NCI-H2171 (cell line): ENCODE measurements at regions not wholly inside any gene's neighbourhood (a gene's known extent, or its start where the extent isn't known, plus 50 kb on each side); places are given as distances from the start of the nearest gene placed in this dataset.

ENCODE experiments used
- DNase-seq: peaks from one replicate; lab custom pipeline; 2025; lab: John Stamatoyannopoulos, UW

DNA sequence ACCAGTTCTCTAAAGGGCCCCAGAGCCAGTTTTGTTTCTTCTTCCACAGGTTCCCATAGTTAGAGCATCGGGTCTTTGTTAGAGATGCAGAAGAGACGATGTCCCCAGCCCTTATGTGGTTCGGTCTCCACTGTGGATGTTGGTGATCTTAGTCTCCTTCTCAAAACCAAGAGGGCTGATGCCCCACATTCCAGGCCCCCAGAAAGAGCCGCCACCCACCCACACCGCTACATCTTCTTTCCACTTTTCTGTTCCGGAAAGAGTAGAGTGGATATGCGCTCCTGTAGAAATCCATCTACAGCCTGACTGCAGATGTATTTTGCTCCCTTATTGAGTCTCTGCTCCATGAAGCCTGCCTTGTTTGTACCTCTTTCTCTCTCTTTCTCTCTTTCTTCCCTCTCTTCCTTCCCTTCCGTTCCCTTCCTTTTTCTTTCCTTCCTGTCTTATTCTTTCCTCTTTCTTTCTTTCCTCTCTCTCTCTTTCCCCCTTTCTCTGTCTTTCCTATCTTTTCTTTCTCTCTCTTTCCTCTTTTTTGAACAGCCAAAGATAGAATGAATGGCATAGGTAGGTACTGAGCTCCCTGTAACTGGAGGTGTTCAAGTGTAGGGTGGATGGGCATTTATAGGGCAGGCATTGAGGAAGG lies 224.3 kb downstream of the SEC14L1 start:
- no peak for DNase-seq

DNA sequence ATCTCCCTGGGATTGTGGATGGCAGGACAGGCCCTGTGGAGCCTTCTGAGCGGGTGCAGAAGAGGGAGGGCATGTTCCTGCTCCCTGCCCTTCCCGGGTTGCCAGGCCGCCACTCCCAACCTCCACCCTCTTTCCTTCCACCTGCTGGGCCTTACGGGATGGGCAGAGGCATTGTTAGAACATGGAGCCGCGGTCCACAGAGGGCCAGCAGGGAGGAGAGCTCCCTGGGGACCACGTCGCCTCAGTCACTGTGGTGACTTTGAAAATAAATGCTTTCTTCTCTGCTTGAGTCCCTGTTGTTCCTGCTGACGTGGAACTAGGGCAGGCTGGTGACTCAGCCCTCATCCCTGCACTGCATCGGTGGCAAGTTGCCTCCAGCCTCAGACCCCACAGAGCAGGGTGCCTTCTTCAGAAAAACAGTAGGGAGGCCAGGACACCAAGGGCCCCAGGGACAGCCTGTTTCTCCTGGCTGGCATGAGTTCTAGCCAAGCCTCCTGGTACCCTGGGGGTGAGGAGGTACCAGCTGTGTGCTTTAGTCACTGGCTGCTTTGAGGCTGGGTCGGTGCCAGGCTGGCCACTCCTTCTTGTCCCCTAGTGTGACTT lies 224.9 kb downstream of the SEC14L1 start:
- no peak for DNase-seq

GRCh38 chr17:77366206-77366557 lies 225.4 kb downstream of the SEC14L1 start:
- peak; percentile 63 for DNase-seq

- peak; percentile 63 for DNase-seq
Observed at GRCh38 chr17:77366558-77367245, 225.9 kb downstream of the SEC14L1 start.

- DNase-seq: no peak
Observed at GRCh38 chr17:77369544-77369971, 228.8 kb downstream of the SEC14L1 start.

DNA sequence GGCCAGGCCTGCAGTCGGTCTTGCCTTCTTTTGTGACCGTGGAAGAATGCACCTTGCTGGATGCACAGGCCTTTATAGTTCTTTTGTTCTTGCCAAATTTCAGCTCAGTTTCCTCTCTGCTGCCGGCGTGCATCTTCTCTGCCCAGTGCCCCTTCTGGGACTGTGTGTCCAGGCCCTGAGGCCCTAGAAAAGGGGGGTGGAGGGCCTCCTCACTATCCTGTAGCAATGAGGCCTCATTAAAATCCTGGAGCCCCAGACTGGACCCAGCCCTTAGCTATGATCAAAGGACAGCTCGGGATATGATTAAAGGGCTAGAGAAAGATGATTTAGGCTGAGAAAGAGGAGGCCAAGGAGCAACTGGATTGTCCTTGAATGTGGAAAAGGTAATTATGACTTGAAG lies 229.8 kb downstream of the SEC14L1 start:
- no peak for DNase-seq

- no peak for DNase-seq
Observed at GRCh38 chr17:77371117-77371887, 230.5 kb downstream of the SEC14L1 start.

GRCh38 chr17:77371888-77372443 lies 231.2 kb downstream of the SEC14L1 start:
- DNase-seq: no peak

- peak; percentile 72 for DNase-seq
Observed at GRCh38 chr17:77372444-77373298, 231.9 kb downstream of the SEC14L1 start.

DNA sequence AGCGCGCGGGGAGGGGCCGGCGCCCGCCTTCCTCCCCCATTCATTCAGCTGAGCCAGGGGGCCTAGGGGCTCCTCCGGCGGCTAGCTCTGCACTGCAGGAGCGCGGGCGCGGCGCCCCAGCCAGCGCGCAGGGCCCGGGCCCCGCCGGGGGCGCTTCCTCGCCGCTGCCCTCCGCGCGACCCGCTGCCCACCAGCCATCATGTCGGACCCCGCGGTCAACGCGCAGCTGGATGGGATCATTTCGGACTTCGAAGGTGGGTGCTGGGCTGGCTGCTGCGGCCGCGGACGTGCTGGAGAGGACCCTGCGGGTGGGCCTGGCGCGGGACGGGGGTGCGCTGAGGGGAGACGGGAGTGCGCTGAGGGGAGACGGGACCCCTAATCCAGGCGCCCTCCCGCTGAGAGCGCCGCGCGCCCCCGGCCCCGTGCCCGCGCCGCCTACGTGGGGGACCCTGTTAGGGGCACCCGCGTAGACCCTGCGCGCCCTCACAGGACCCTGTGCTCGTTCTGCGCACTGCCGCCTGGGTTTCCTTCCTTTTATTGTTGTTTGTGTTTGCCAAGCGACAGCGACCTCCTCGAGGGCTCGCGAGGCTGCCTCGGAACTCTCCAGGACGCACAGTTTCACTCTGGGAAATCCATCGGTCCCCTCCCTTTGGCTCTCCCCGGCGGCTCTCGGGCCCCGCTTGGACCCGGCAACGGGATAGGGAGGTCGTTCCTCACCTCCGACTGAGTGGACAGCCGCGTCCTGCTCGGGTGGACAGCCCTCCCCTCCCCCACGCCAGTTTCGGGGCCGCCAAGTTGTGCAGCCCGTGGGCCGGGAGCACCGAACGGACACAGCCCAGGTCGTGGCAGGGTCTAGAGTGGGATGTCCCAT lies 232.8 kb downstream of the SEC14L1 start:
- peak; percentile 21 for DNase-seq

GRCh38 chr17:77374170-77374936 lies 233.6 kb downstream of the SEC14L1 start:
- peak; percentile 74 for DNase-seq

DNA sequence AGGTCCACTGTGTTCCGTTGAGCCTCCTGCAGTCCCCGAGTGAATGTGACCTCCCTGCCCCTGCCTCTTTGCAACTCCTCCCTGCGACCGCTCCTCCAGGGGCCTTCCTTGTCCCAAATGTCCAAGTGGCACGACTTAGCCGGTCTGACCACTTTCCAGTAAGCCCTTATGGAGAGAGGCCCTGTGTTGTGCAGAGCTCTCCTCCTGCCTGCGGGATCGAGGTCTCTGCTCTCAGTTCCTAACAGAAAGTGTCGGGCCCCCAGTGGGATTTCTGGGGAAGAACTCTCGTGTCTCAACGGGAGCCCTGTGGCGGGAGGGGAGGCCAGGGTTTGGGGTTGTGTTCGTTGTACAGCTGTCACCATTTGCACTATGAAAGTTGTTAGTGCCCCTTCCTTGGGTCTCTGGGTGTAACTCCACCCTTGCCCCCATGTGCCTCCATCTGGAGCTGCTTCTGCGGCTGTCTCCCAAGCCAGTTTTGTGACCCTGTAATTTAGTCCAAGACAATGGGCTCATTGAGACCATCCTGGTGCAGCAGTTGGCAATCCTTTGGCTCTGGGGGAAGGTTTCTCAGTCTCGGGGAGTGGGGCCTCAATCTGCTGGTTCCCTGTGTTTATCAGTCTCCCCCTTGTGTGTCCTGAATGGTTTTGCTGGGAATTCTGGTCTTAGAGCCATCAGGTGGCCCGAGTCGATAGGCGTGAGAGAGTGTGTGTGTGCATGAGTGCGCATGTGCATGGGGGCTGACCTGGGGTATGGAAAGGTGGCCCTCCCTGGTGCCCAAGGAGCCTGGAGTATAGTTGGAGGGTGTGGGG lies 234.5 kb downstream of the SEC14L1 start:
- no peak for DNase-seq

DNA sequence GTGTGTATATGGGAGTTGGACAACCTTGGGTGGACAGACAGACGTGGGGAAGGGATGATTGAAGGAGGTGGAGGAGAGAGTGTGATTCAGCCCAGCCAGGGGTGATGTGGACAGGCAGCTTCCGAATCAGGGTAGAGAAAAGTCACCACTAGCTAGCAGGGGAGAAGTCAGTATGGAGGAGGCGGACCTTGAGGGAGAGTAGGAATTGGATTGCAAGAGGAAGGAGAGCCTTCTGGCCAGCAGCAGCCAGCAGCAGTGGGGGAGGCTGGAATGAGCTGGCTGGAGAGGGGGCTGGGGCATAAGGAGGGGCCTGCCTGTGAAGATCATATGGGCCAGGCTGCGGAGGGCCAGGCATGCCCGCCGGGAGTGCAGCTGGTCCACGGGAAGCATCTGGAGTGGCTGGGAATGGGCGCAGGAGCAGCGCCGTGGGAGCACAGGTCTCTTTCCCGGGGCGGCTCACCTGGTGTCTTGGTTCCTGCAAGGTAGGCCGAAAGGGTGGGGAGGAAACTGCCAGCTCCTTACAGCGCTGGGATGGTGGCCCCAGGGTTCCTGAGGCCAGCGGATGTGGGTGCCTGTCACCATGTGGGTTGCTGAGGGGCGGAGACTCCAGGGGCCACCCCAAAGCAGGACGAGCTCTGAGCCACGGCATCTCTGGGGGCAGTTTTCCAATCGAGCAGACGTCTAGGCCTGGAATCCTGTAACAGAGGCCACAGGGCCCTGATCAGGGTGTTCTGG lies 235.3 kb downstream of the SEC14L1 start:
- no peak for DNase-seq

- peak; percentile 61 for DNase-seq
Observed at GRCh38 chr17:77376795-77377709, 236.3 kb downstream of the SEC14L1 start.

DNA sequence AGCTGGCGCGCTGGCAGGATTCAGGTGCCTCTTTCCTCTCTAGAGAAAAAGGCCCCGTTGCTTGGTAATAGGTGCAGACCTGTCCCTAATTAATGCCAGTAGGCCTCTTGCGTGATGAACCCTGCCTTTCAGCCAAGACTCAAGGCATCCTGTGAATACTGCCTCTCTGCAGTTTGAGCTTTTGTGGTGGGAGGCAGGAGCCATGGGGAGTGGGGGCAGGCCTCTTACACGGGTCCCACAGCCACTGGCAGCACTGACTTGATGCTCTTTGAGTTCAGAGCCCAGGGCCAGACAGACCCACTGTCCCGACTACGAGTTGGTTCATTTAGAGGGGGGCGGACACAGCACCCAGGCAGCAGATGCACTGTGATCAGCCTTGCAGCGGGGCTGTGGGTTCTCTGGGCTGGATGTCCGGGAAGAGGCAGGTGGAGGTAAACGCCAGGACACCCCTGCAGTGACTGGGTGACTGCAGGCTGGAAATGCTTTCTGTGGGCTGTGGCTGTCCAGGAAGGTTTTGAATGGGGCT lies 237.0 kb downstream of the SEC14L1 start:
- no peak for DNase-seq

GRCh38 chr17:77378318-77379064 lies 237.7 kb downstream of the SEC14L1 start:
- DNase-seq: no peak
